Lower lobe of right lung (tissue), 2 donors: ENCODE measurements at regions not wholly inside any gene's neighbourhood (a gene's known extent, or its start where the extent isn't known, plus 50 kb on each side); places are given as distances from the start of the nearest gene placed in this dataset.

Source experiments
- ATAC-seq, 2 donors: fragments of 200-7000 bp; cut with Tn5 transposase; one replicate each; pipeline ENCODE4 v1.9.1; 2020 to 2022; ENCODE audit warnings: mild to moderate bottlenecking in 2 of 2, moderate library complexity in 2 of 2
- DNase-seq: peaks from one replicate; pipeline ENCODE4 v3.0.0-alpha.2; 2020
- H3K27ac ChIP-seq: fragments of 200-600 bp; one replicate; pipeline ENCODE4 v1.8.0; 2022
- H3K27me3 ChIP-seq: fragments of 200-600 bp; one replicate; pipeline ENCODE4 v1.8.0; 2022; ENCODE audit warnings: low read depth
- H3K36me3 ChIP-seq: fragments of 200-600 bp; one replicate; pipeline ENCODE4 v1.8.0; 2022; ENCODE audit warnings: mild to moderate bottlenecking
- H3K4me1 ChIP-seq: fragments of 200-600 bp; one replicate; pipeline ENCODE4 v1.8.0; 2022
- H3K4me3 ChIP-seq: fragments of 200-600 bp; one replicate; pipeline ENCODE4 v1.8.0; 2022; ENCODE audit warnings: mild to moderate bottlenecking
- H3K9me3 ChIP-seq: fragments of 200-600 bp; one replicate; pipeline ENCODE4 v1.8.0; 2022
- CTCF ChIP-seq: fragments of 200-600 bp; IDR thresholded peaks from one replicate; pipeline ENCODE4 v1.8.0; 2022; ENCODE audit warnings: antibody characterized with exemption, mild to moderate bottlenecking
- intact Hi-C: fragments of 100-400 bp; cut with DNase I; formaldehyde crosslinking; loops from one replicate; pipeline ENCODE4 v1.11.0; 2022
- donor health status: DM: no; HTN: yes; CAD: no; lungs with severe emphysema.

GRCh38 chr6:85383042-85383441 is 66.8 kb upstream of the NT5E start:
- TF ChIP-seq CTCF = no peak
- H3K4me1 ChIP-seq = no peaks in the 10 kb centered on the region
- H3K36me3 ChIP-seq = no peaks in the 10 kb centered on the region
- H3K9me3 ChIP-seq = no peaks in the 10 kb centered on the region
- intact Hi-C loops = no loop called here
- DNase-seq (no peak), ATAC-seq (no peak)
- H3K4me3 ChIP-seq = no peak overlapping the region
- H3K27me3 ChIP-seq = no peaks in the 10 kb centered on the region
- no peak overlapping the region for H3K27ac ChIP-seq

DNA sequence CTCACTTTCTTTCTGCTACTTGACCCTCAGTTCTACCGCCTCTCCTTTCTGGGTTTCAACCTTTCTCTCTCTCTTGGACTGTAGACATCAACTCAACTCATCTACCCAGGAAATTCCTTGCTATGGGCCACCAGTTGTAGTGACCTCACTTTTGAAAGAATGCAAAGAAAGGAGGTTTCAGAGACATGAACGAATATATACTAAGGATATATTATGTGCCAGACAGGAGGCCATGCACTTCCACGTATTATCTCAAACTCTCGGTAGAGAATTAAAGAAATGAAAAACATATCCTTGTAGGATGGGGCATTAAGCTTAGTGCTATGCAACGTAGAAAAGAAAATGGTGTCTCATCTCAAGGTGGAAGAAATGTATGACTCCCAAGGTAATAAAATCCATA is 67.3 kb upstream of the NT5E start:
- TF ChIP-seq CTCF = no peak
- no peak for DNase-seq
- no peaks in the 10 kb centered on the region for H3K27me3 ChIP-seq
- intact Hi-C loops = no loop called here
- ATAC-seq = no peak
- H3K9me3 ChIP-seq = no peaks in the 10 kb centered on the region
- H3K27ac ChIP-seq = no peak overlapping the region
- H3K4me1 ChIP-seq = no peaks in the 10 kb centered on the region
- no peak overlapping the region for H3K4me3 ChIP-seq
- no peaks in the 10 kb centered on the region for H3K36me3 ChIP-seq

GRCh38 chr6:85372915-85373270 is 77.0 kb upstream of the NT5E start:
- Histone ChIP-seq H3K27ac (no peak overlapping the region), H3K4me1 (no peaks in the 10 kb centered on the region), H3K27me3 (no peaks in the 10 kb centered on the region), H3K36me3 (no peaks in the 10 kb centered on the region), H3K9me3 (no peaks in the 10 kb centered on the region), H3K4me3 (no peak overlapping the region)
- intact Hi-C loops = no loop called here
- TF ChIP-seq CTCF = no peak
- no peak for DNase-seq
- ATAC-seq = no peak

- Histone ChIP-seq H3K4me1 (no peaks in the 10 kb centered on the region), H3K4me3 (no peak overlapping the region), H3K27ac (no peak overlapping the region), H3K36me3 (no peaks in the 10 kb centered on the region), H3K9me3 (no peaks in the 10 kb centered on the region), H3K27me3 (no peaks in the 10 kb centered on the region)
- no peak for ATAC-seq
- intact Hi-C loops = no loop called here
- peak; percentile 11 for TF ChIP-seq CTCF
- DNase-seq = no peak
These were observed 77.5 kb upstream of the NT5E start for GRCh38 chr6:85372188-85372914.

GRCh38 chr6:85368631-85369030 is 81.3 kb upstream of the NT5E start:
- TF ChIP-seq CTCF = no peak
- H3K4me3 ChIP-seq = no peak overlapping the region
- intact Hi-C loops = no loop called here
- H3K27ac ChIP-seq = no peak overlapping the region
- H3K36me3 ChIP-seq = no peaks in the 10 kb centered on the region
- H3K4me1 ChIP-seq = no peaks in the 10 kb centered on the region
- no peaks in the 10 kb centered on the region for H3K9me3 ChIP-seq
- ATAC-seq (no peak), DNase-seq (no peak)
- H3K27me3 ChIP-seq = no peaks in the 10 kb centered on the region

DNA sequence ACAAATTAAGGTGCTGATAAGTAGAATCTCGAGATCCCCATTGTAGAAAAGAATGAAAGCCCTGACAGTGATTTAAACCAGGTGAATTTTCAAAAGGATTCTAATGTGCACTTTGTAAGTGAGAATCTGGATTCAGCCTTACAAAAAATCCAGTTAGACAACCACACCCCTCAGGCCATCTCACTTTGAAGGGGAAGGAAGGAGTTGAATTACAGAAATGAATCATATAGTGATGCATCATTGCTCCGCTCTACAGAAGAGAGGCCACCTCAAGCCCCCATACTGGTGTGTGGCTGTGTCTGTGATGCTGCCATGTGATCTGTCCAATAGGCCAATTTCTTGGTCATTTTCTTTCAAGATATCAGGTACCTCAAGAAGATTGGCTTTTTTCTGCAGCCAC is 85.5 kb upstream of the NT5E start:
- ATAC-seq = no peak
- Histone ChIP-seq H3K9me3 (no peaks in the 10 kb centered on the region), H3K27me3 (no peaks in the 10 kb centered on the region), H3K27ac (no peak overlapping the region), H3K4me3 (no peak overlapping the region), H3K36me3 (no peaks in the 10 kb centered on the region), H3K4me1 (no peaks in the 10 kb centered on the region)
- intact Hi-C loops = no loop called here
- DNase-seq = no peak
- TF ChIP-seq CTCF = no peak
